ENCODE measurements at regions not wholly inside any gene's neighbourhood (a gene's known extent, or its start where the extent isn't known, plus 50 kb on each side); places are given as distances from the start of the nearest gene placed in this dataset.

GRCh38 chr10:131710142-131710861 lies 190.5 kb upstream of the PPP2R2D start:
- TF ChIP-seq CTCF (conservative IDR thresholded peaks at IDR 0.05; ENCODE audit: low read depth, low read length) = no peak
- no peak overlapping the region for H3K4me3 ChIP-seq (ENCODE audit: low read depth, low read length)
- no peak for DNase-seq (ENCODE audit: low read depth)

- no peak overlapping the region for H3K4me3 ChIP-seq (ENCODE audit: low read depth, low read length)
- no peak for TF ChIP-seq CTCF (conservative IDR thresholded peaks at IDR 0.05; ENCODE audit: low read depth, low read length)
- DNase-seq (ENCODE audit: low read depth) = no peak
Observed at GRCh38 chr10:131722121-131722520, 178.7 kb upstream of the PPP2R2D start.

- no peak overlapping the region for H3K4me3 ChIP-seq (ENCODE audit: low read depth, low read length)
- no peak for TF ChIP-seq CTCF (conservative IDR thresholded peaks at IDR 0.05; ENCODE audit: low read depth, low read length)
- no peak for DNase-seq (ENCODE audit: low read depth)
Observed at GRCh38 chr10:131722525-131723264, 178.1 kb upstream of the PPP2R2D start.

GRCh38 chr10:131723297-131724168 lies 177.3 kb upstream of the PPP2R2D start:
- no peak for TF ChIP-seq CTCF (conservative IDR thresholded peaks at IDR 0.05; ENCODE audit: low read depth, low read length)
- no peak for DNase-seq (ENCODE audit: low read depth)
- no peak overlapping the region for H3K4me3 ChIP-seq (ENCODE audit: low read depth, low read length)

- H3K4me3 ChIP-seq (ENCODE audit: low read depth, low read length) = no peak overlapping the region
- TF ChIP-seq CTCF (conservative IDR thresholded peaks at IDR 0.05; ENCODE audit: low read depth, low read length) = no peak
- no peak for DNase-seq (ENCODE audit: low read depth)
Observed at GRCh38 chr10:131724169-131724545, 176.7 kb upstream of the PPP2R2D start.

- no peak for TF ChIP-seq CTCF (conservative IDR thresholded peaks at IDR 0.05; ENCODE audit: low read depth, low read length)
- DNase-seq (ENCODE audit: low read depth) = no peak
- no peak overlapping the region for H3K4me3 ChIP-seq (ENCODE audit: low read depth, low read length)
Observed at GRCh38 chr10:131724891-131725580, 175.8 kb upstream of the PPP2R2D start.

Data from epithelial cell of proximal tubule (primary cell).